Testis (tissue), 2 donors: ENCODE measurements at regions not wholly inside any gene's neighbourhood (a gene's known extent, or its start where the extent isn't known, plus 50 kb on each side); places are given as distances from the start of the nearest gene placed in this dataset.

Experiments
- DNase-seq: peaks from one replicate; pipeline ENCODE4 v3.0.0-alpha.2; 2019
- H3K27ac ChIP-seq, 2 donors: fragments of 200-600 bp; sonication (generic); one replicate each; pipeline ENCODE4 v1.5.1; 2019
- H3K27me3 ChIP-seq: fragments of 200-600 bp; sonication (generic); one replicate; pipeline ENCODE4 v1.5.1; 2019
- H3K36me3 ChIP-seq: fragments of 200-600 bp; sonication (generic); one replicate; pipeline ENCODE4 v1.5.1; 2017; ENCODE audit warnings: low read depth; ENCODE audit errors: missing control alignments
- H3K4me1 ChIP-seq: fragments of 200-600 bp; sonication (generic); one replicate; pipeline ENCODE4 v1.5.1; 2019
- H3K4me3 ChIP-seq, 2 donors: fragments of 200-600 bp; sonication (generic); one replicate each; pipeline ENCODE4 v1.5.1; 2017 to 2019
- H3K9me3 ChIP-seq: fragments of 200-600 bp; sonication (generic); one replicate; pipeline ENCODE4 v1.5.1; 2017
- CTCF ChIP-seq, 3 experiments: fragments of 450-650 bp in 2 of 3; fragments of 200-600 bp in 1 of 3; sonication (generic) in 1 of 3; IDR thresholded peaks; one replicate each; pipeline ENCODE4 v1.5.1; 2016 to 2019; ENCODE audit warnings: antibody characterized with exemption in 3 of 3, mild to moderate bottlenecking in 2 of 3, moderate library complexity in 1 of 3
- POLR2A ChIP-seq: fragments of 450-650 bp; IDR thresholded peaks from one replicate; pipeline ENCODE4 v1.6.1; 2017; ENCODE audit warnings: antibody characterized with exemption, mild to moderate bottlenecking, moderate library complexity
- WGBS, 2 donors: methylation state at CpG; one replicate each; pipeline ENCODE4 v1.1.5; 2018; 5-methylcytosine and 5-hydroxymethylcytosine counted together
- intact Hi-C: fragments of 100-400 bp; cut with DNase I; formaldehyde crosslinking; loops from one replicate; pipeline ENCODE4 v1.15.1; 2023; ENCODE audit warnings: low total_unique reads

DNA sequence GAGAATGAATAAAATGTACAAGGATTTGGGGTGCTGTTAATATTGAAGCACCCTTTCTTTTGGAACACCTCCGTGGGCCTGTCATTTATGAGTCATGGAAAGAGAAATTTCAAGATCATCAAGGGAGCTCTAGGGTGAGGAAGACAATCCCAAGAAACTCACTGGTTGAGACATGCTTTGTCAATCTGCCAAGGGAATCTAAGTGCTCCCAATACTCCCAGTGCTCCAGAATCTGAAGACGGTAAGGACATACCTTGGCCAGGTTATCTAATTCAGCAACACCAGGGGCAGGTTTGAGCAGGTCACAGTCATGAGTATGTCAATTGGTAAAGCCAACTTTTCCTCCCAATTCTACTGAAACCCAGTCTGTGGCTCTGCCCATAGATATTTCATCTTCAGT, 556.4 kb upstream of the CPEB2 start:
- DNase-seq: no peak
- TF ChIP-seq POLR2A (no peak), CTCF (IDR thresholded peaks at IDR 0.05) (no peak)
- intact Hi-C loops: no loop called here
- Histone ChIP-seq H3K4me1 (no peaks in the 10 kb centered on the region), H3K9me3 (no peaks in the 10 kb centered on the region), H3K27me3 (no peaks in the 10 kb centered on the region), H3K4me3 (no peak overlapping the region), H3K36me3 (no peaks in the 10 kb centered on the region), H3K27ac (no peak overlapping the region)
- WGBS, 2 donors: 82 to 100% methylated on average over 2 of the region's 2 CpGs

- no peaks in the 10 kb centered on the region for H3K27me3 ChIP-seq
Measured at GRCh38 chr4:14446311-14446710, 556.0 kb upstream of the CPEB2 start.

DNA sequence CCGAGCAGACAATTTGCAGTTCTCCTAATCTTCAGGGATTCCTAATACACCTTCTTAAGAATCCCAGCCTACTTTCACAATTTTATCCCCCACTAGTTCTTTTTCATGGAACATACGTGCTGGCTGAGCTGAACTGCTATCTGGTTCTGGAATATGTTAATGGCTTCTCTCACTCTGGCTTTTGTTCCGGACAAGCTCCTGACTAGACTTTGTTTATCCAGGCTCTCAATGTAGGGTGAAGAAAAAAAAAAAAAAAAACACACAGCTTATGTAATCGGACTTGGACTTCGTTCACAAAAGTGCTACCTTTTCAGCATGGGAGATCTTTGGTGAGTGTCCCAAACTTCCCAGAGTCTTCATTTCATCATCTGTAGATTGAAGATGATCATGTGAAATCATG, 555.4 kb upstream of the CPEB2 start:
- Histone ChIP-seq H3K27ac (no peak overlapping the region), H3K36me3 (no peaks in the 10 kb centered on the region), H3K9me3 (no peaks in the 10 kb centered on the region), H3K4me3 (no peak overlapping the region), H3K27me3 (no peaks in the 10 kb centered on the region), H3K4me1 (no peaks in the 10 kb centered on the region)
- intact Hi-C loops: no loop called here
- TF ChIP-seq CTCF (IDR thresholded peaks at IDR 0.05) (no peak), POLR2A (no peak)
- WGBS, 2 donors: 77 to 81% methylated on average over 5 of the region's 5 CpGs
- no peak for DNase-seq

More at GRCh38 chr4:14446311-14446710, 556.0 kb upstream of the CPEB2 start:
- TF ChIP-seq POLR2A (no peak), CTCF (IDR thresholded peaks at IDR 0.05) (no peak)
- Histone ChIP-seq H3K9me3 (no peaks in the 10 kb centered on the region), H3K4me3 (no peak overlapping the region), H3K27ac (no peak overlapping the region), H3K36me3 (no peaks in the 10 kb centered on the region), H3K4me1 (no peaks in the 10 kb centered on the region)
- DNase-seq: no peak
- 58% methylated on average over 4 of the region's 4 CpGs for WGBS, 2 donors
- intact Hi-C loops: no loop called here

DNA sequence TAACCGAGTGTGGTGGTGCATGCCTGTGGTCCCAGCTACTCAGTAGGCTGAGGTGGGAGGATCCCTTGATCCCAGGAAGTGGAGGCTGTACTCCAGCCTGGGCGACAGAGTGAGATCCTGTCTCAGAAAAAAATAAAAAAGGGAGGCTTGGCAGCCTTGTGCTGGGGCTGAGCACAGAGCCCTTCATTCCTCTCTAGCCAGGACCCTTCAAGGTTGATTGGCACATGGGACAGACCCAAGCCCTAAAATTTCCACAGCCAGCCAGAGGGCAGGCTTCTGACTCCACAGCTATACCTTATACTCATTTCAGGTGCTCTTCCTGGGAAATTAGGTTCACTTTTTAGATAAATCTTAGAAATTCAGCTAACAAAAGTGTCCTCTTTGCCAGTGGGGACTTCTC, 553.0 kb upstream of the CPEB2 start:
- intact Hi-C loops: no loop called here
- no peaks in the 10 kb centered on the region for H3K36me3 ChIP-seq
- H3K27ac ChIP-seq: no peak overlapping the region
- no peak overlapping the region for H3K4me3 ChIP-seq
- no peaks in the 10 kb centered on the region for H3K4me1 ChIP-seq
- H3K27me3 ChIP-seq: no peaks in the 10 kb centered on the region
- TF ChIP-seq POLR2A: no peak
- TF ChIP-seq CTCF (IDR thresholded peaks at IDR 0.05): no peak
- no peaks in the 10 kb centered on the region for H3K9me3 ChIP-seq
- WGBS, 2 donors: 85 to 87% methylated on average over 2 of the region's 2 CpGs
- no peak for DNase-seq

DNA sequence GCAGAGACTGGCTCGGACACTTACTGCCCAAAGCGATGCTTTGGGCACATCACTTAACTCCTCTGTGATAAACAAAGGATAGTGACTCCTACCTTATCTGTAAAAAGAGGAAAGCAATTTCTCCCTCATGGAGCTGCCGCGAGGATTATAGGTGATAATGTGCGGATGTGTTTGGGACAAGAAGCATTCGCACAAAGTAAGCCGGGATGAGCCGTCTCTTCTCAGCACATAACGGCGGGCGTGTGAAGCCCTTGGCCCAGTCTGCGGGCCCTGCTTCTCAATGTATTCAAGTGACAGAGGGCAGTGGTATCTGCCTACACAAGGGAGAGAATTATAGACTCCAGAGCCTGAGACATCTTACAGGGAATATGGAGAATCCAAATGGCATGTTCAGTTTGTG, 550.3 kb upstream of the CPEB2 start:
- Histone ChIP-seq H3K27ac (no peak overlapping the region), H3K27me3 (no peaks in the 10 kb centered on the region), H3K9me3 (no peaks in the 10 kb centered on the region), H3K4me1 (no peaks in the 10 kb centered on the region), H3K4me3 (no peak overlapping the region), H3K36me3 (no peaks in the 10 kb centered on the region)
- intact Hi-C loops: no loop called here
- WGBS, 2 donors: 72 to 80% methylated on average over 12 of the region's 12 CpGs
- TF ChIP-seq POLR2A (no peak), CTCF (IDR thresholded peaks at IDR 0.05) (no peak)
- DNase-seq: peak; percentile 14
